ENCODE measurements at regions not wholly inside any gene's neighbourhood (a gene's known extent, or its start where the extent isn't known, plus 50 kb on each side); places are given as distances from the start of the nearest gene placed in this dataset.

- Histone ChIP-seq H3K9me2 (ENCODE audit: insufficient read depth) (no peaks in the 10 kb centered on the region), H3K36me3 (ENCODE audit: control insufficient read depth in 1 of 2, insufficient read depth in 2 of 2, low read length in 2 of 2) (no peaks in the 10 kb centered on the region), H3K4me2 (ENCODE audit: low read length) (no peak overlapping the region), H2AFZ (ENCODE audit: low read depth, low read length, poor library complexity, severe bottlenecking) (no peak overlapping the region), H3K9me3 (ENCODE audit: control insufficient read depth in 1 of 2, insufficient read depth in 1 of 2, low read depth in 1 of 2, low read length in 2 of 2) (no peaks in the 10 kb centered on the region), H3K79me2 (ENCODE audit: insufficient read depth, low read length) (no peaks in the 10 kb centered on the region), H4K20me1 (ENCODE audit: insufficient read depth) (no peaks in the 10 kb centered on the region), H3K4me1 (ENCODE audit: control insufficient read depth in 1 of 2, insufficient read depth in 2 of 2, low read length in 2 of 2) (no peaks in the 10 kb centered on the region), H3K4me3 (replicated peaks in 1 of 2; ENCODE audit: low read depth in 1 of 2, low read length in 2 of 2) (no peak overlapping the region), H3K27ac (ENCODE audit: low read depth, low read length) (no peak overlapping the region), H3K9ac (ENCODE audit: low read length) (no peak overlapping the region), H3K27me3 (ENCODE audit: insufficient read depth, low read length) (no peaks in the 10 kb centered on the region)
- no peak for DNase-seq (ENCODE audit: low read depth, low spot score)
- intact Hi-C loops (cut with micrococcal nuclease): no loop called here
- POLR2A ChIA-PET: no interaction called here
- CTCF ChIA-PET: no interaction called here
- RAD21 ChIA-PET (ENCODE audit: low non-redundant PET in 1 of 2, low total read pairs in 2 of 2, uncharacterized antibody in 2 of 2, unreplicated experiment in 2 of 2): no interaction called here
- BruUV-seq (replicated peaks): no TSS peak
- no peak for TF ChIP-seq CBX3 (IDR thresholded peaks at IDR 0.05; ENCODE audit: low read depth)
- TF ChIP-seq, protein P1, sequence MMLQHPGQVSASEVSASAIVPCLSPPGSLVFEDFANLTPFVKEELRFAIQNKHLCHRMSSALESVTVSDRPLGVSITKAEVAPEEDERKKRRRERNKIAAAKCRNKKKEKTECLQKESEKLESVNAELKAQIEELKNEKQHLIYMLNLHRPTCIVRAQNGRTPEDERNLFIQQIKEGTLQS (IDR thresholded peaks at IDR 0.05): no peak
- no peak for TF ChIP-seq RAD21 (IDR thresholded peaks at IDR 0.05; ENCODE audit: low read depth)
- TF ChIP-seq ELF1 (IDR thresholded peaks at IDR 0.05; ENCODE audit: borderline replicate concordance, low read depth): no peak
- no peak for TF ChIP-seq SRF (IDR thresholded peaks at IDR 0.05; ENCODE audit: low read depth)
- TF ChIP-seq ZFX (IDR thresholded peaks at IDR 0.05): no peak
- TF ChIP-seq, protein P2, sequence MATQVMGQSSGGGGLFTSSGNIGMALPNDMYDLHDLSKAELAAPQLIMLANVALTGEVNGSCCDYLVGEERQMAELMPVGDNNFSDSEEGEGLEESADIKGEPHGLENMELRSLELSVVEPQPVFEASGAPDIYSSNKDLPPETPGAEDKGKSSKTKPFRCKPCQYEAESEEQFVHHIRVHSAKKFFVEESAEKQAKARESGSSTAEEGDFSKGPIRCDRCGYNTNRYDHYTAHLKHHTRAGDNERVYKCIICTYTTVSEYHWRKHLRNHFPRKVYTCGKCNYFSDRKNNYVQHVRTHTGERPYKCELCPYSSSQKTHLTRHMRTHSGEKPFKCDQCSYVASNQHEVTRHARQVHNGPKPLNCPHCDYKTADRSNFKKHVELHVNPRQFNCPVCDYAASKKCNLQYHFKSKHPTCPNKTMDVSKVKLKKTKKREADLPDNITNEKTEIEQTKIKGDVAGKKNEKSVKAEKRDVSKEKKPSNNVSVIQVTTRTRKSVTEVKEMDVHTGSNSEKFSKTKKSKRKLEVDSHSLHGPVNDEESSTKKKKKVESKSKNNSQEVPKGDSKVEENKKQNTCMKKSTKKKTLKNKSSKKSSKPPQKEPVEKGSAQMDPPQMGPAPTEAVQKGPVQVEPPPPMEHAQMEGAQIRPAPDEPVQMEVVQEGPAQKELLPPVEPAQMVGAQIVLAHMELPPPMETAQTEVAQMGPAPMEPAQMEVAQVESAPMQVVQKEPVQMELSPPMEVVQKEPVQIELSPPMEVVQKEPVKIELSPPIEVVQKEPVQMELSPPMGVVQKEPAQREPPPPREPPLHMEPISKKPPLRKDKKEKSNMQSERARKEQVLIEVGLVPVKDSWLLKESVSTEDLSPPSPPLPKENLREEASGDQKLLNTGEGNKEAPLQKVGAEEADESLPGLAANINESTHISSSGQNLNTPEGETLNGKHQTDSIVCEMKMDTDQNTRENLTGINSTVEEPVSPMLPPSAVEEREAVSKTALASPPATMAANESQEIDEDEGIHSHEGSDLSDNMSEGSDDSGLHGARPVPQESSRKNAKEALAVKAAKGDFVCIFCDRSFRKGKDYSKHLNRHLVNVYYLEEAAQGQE (IDR thresholded peaks at IDR 0.05; ENCODE audit: low read depth): no peak
- TF ChIP-seq, protein P3, sequence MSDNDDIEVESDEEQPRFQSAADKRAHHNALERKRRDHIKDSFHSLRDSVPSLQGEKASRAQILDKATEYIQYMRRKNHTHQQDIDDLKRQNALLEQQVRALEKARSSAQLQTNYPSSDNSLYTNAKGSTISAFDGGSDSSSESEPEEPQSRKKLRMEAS (IDR thresholded peaks at IDR 0.05): no peak
- no peak for TF ChIP-seq SIN3A (IDR thresholded peaks at IDR 0.05; ENCODE audit: low read depth)
- no peak for ATAC-seq
Observed at GRCh38 chr10:83816942-83817341, 322.4 kb upstream of the GHITM start.

Measured in HCT116 (cell line).